Loucy (cell line): ENCODE measurements at regions not wholly inside any gene's neighbourhood (a gene's known extent, or its start where the extent isn't known, plus 50 kb on each side); places are given as distances from the start of the nearest gene placed in this dataset.

Experiments used
- H2AFZ ChIP-seq: fragments of 200-600 bp; sonication (generic); 2 replicates; pipeline ENCODE4 v1.6.0; 2016; ENCODE audit warnings: antibody characterized with exemption, mild to moderate bottlenecking, low read length, moderate library complexity
- H3F3A ChIP-seq: fragments of 200-600 bp; 2 replicates; pipeline ENCODE4 v1.6.0; 2016; ENCODE audit warnings: antibody characterized with exemption, low read depth, mild to moderate bottlenecking
- H3K27me3 ChIP-seq: fragments of 200-600 bp; sonication (generic); 2 replicates; pipeline ENCODE4 v1.6.1; 2014; ENCODE audit warnings: low read length, mild to moderate bottlenecking; ENCODE audit not compliant: insufficient read depth, poor library complexity, severe bottlenecking
- H3K36me3 ChIP-seq: fragments of 200-600 bp; sonication (generic); 2 replicates; pipeline ENCODE4 v1.6.1; 2016; ENCODE audit warnings: low read length; ENCODE audit not compliant: insufficient read depth
- H3K4me1 ChIP-seq: fragments of 200-600 bp; sonication (generic); 2 replicates; pipeline ENCODE4 v1.5.1; 2014; ENCODE audit warnings: low read length, mild to moderate bottlenecking; ENCODE audit not compliant: insufficient read depth, poor library complexity, severe bottlenecking
- H3K4me2 ChIP-seq: fragments of 200-600 bp; sonication (generic); 2 replicates; pipeline ENCODE4 v1.6.0; 2014; ENCODE audit warnings: antibody characterized with exemption, low read length, low read depth, mild to moderate bottlenecking; ENCODE audit not compliant: poor library complexity, severe bottlenecking
- H3K4me3 ChIP-seq: fragments of 200-600 bp; sonication (generic); 2 replicates; pipeline ENCODE4 v1.5.1; 2014; ENCODE audit warnings: low read length, mild to moderate bottlenecking, mixed read lengths; ENCODE audit not compliant: poor library complexity, severe bottlenecking
- H3K79me2 ChIP-seq: fragments of 200-600 bp; sonication (generic); 2 replicates; pipeline ENCODE4 v1.6.1; 2014; ENCODE audit warnings: low read length; ENCODE audit not compliant: insufficient read depth
- H3K9ac ChIP-seq: fragments of 200-600 bp; sonication (generic); 2 replicates; pipeline ENCODE4 v1.6.0; 2014; ENCODE audit warnings: mild to moderate bottlenecking, low read depth, low read length, moderate library complexity; ENCODE audit not compliant: poor library complexity, severe bottlenecking
- H3K9me2 ChIP-seq: fragments of 200-600 bp; sonication (generic); replicated peaks from 2 replicates; pipeline ENCODE4 v1.6.1; 2016; ENCODE audit warnings: low read depth, low read length, mixed read lengths
- H3K9me3 ChIP-seq: fragments of 200-600 bp; sonication (generic); 2 replicates; pipeline ENCODE4 v1.6.1; 2014; ENCODE audit warnings: mild to moderate bottlenecking, antibody characterized with exemption, low read length, low read depth; ENCODE audit not compliant: insufficient read depth
- H4K20me1 ChIP-seq: fragments of 200-600 bp; sonication (generic); 2 replicates; pipeline ENCODE4 v1.6.0; 2014; ENCODE audit warnings: antibody characterized with exemption, low read length, mild to moderate bottlenecking; ENCODE audit not compliant: insufficient read depth, poor library complexity, severe bottlenecking
- CTCF ChIP-seq: fragments of 200-600 bp; sonication (generic); conservative IDR thresholded peaks from 2 replicates; pipeline ENCODE4 v1.5.1; 2014; ENCODE audit warnings: mild to moderate bottlenecking, antibody characterized with exemption, low read length
- EZH2phosphoT487 ChIP-seq: fragments of 200-600 bp; IDR thresholded peaks from 2 replicates; pipeline ENCODE4 v1.6.1; 2018; ENCODE audit warnings: antibody characterized with exemption, mild to moderate bottlenecking, moderate library complexity, borderline replicate concordance

GRCh38 chr15:39400002-39400401 lies 180.9 kb upstream of the THBS1 start:
- TF ChIP-seq CTCF (no peak), EZH2phosphoT487 (no peak)
- Histone ChIP-seq H3K4me2 (no peak overlapping the region), H3K9ac (no peak overlapping the region)

GRCh38 chr15:39400821-39401550 lies 179.9 kb upstream of the THBS1 start:
- Histone ChIP-seq H3K9ac (no peak overlapping the region), H3F3A (no peaks in the 10 kb centered on the region)
- TF ChIP-seq CTCF, result no peak
- no peak for TF ChIP-seq EZH2phosphoT487

More at GRCh38 chr15:39400002-39400401, 180.9 kb upstream of the THBS1 start:
- H3K4me3 ChIP-seq, result no peak overlapping the region
- H3K4me1 ChIP-seq, result peaks cover 21% of the 10 kb centered on the region
- H4K20me1 ChIP-seq, result no peaks in the 10 kb centered on the region
- no peaks in the 10 kb centered on the region for H3K9me3 ChIP-seq
- H3K27me3 ChIP-seq, result no peaks in the 10 kb centered on the region
- no peak overlapping the region for H2AFZ ChIP-seq
- H3K36me3 ChIP-seq, result no peaks in the 10 kb centered on the region
- no peaks in the 10 kb centered on the region for H3K79me2 ChIP-seq
- no peaks in the 10 kb centered on the region for H3F3A ChIP-seq
- H3K9me2 ChIP-seq, result no peaks in the 10 kb centered on the region

GRCh38 chr15:39403640-39404117 lies 177.2 kb upstream of the THBS1 start:
- no peak for TF ChIP-seq CTCF
- no peak for TF ChIP-seq EZH2phosphoT487
- H3K4me2 ChIP-seq, result no peak overlapping the region
- no peaks in the 10 kb centered on the region for H3K27me3 ChIP-seq
- H3K36me3 ChIP-seq, result no peaks in the 10 kb centered on the region
- no peak overlapping the region for H3K9ac ChIP-seq
- H3K4me3 ChIP-seq, result no peak overlapping the region
- no peaks in the 10 kb centered on the region for H3K9me2 ChIP-seq
- H3F3A ChIP-seq, result no peaks in the 10 kb centered on the region
- H2AFZ ChIP-seq, result no peak overlapping the region
- no peaks in the 10 kb centered on the region for H4K20me1 ChIP-seq
- no peaks in the 10 kb centered on the region for H3K9me3 ChIP-seq
- no peaks in the 10 kb centered on the region for H3K4me1 ChIP-seq
- no peaks in the 10 kb centered on the region for H3K79me2 ChIP-seq

More at GRCh38 chr15:39400821-39401550, 179.9 kb upstream of the THBS1 start:
- no peak overlapping the region for H2AFZ ChIP-seq
- no peak overlapping the region for H3K4me2 ChIP-seq
- H3K4me1 ChIP-seq, result peaks cover 21% of the 10 kb centered on the region
- no peaks in the 10 kb centered on the region for H4K20me1 ChIP-seq
- no peaks in the 10 kb centered on the region for H3K9me2 ChIP-seq
- no peaks in the 10 kb centered on the region for H3K36me3 ChIP-seq
- no peak overlapping the region for H3K4me3 ChIP-seq
- no peaks in the 10 kb centered on the region for H3K9me3 ChIP-seq
- no peaks in the 10 kb centered on the region for H3K27me3 ChIP-seq
- H3K79me2 ChIP-seq, result no peaks in the 10 kb centered on the region
